ENCODE measurements at regions not wholly inside any gene's neighbourhood (a gene's known extent, or its start where the extent isn't known, plus 50 kb on each side); places are given as distances from the start of the nearest gene placed in this dataset.
"Not testable (repeated sequence)": the region's sequence is repeated elsewhere in the genome, so short reads cannot be mapped to it uniquely, and the experiment has no call there.

DNA sequence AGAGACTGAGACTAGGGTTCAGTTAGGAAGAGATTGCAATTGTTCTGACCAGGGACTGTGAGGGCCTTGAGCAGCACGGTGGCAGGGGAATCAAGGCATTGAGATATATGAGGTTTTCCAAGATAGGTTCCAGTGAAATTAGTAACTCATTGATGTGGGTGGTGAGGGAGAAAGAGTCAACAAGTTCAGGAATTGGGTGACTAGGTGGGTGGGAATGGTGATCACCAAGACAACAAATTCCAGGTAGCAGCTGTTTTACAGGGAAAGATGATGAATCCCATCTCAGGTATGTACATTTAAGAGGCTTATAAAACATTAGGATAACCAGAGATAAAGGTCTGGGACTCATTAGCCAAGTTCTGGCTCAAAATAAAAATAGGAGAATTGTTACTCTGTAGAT lies 251.5 kb upstream of the MGAT5 start:
- no peak for DNase-seq (ENCODE audit: low read depth)
- TF ChIP-seq, protein P1, sequence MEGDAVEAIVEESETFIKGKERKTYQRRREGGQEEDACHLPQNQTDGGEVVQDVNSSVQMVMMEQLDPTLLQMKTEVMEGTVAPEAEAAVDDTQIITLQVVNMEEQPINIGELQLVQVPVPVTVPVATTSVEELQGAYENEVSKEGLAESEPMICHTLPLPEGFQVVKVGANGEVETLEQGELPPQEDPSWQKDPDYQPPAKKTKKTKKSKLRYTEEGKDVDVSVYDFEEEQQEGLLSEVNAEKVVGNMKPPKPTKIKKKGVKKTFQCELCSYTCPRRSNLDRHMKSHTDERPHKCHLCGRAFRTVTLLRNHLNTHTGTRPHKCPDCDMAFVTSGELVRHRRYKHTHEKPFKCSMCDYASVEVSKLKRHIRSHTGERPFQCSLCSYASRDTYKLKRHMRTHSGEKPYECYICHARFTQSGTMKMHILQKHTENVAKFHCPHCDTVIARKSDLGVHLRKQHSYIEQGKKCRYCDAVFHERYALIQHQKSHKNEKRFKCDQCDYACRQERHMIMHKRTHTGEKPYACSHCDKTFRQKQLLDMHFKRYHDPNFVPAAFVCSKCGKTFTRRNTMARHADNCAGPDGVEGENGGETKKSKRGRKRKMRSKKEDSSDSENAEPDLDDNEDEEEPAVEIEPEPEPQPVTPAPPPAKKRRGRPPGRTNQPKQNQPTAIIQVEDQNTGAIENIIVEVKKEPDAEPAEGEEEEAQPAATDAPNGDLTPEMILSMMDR (conservative IDR thresholded peaks at IDR 0.05; ENCODE audit: low read depth, low read length), result no peak
- no peak overlapping the region for H3K4me3 ChIP-seq (ENCODE audit: low read length)

DNA sequence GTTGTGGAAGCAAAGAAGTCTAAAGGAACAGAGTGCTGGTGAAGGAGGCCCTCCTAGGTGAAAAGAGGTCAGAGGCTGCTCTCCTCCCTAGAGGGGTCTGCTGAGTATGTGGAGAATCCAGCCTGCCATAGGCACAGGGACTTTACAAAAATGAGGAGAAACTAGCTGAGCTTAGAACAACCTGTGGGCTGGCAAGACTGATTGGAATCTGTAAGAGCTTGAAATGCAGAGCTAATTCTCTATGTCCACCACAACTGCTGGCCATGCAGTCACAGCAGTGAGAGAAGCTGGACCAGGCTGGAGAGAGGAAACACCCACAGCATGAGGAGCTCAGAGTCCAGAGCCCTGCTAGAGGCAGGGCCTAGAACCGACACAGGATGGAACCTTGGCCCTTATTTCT lies 251.0 kb upstream of the MGAT5 start:
- no peak for DNase-seq (ENCODE audit: low read depth)
- TF ChIP-seq, protein P1 (conservative IDR thresholded peaks at IDR 0.05; ENCODE audit: low read depth, low read length), result no peak
- H3K4me3 ChIP-seq (ENCODE audit: low read length), result no peak overlapping the region

DNA sequence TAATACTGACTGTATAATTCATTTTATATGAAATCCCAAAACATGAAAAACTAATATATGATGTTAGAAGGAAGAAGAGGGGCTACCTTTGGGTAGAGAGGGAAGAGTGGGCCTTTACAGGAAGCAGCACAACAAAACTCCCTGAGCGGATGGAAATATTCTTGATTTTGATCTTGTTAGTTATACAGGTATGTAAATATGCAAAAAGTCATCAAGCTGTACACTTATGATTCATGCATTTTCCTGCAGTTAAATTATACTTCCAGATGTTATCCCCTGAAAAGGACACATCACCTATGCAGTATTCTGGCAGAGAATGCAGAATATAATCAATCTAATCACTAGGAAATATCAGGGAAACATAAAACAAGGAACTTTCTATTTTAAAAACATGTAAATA lies 249.4 kb upstream of the MGAT5 start:
- TF ChIP-seq, protein P1 (conservative IDR thresholded peaks at IDR 0.05; ENCODE audit: low read depth, low read length), result no peak
- H3K4me3 ChIP-seq (ENCODE audit: low read length), result no peak overlapping the region
- DNase-seq (ENCODE audit: low read depth), result no peak

DNA sequence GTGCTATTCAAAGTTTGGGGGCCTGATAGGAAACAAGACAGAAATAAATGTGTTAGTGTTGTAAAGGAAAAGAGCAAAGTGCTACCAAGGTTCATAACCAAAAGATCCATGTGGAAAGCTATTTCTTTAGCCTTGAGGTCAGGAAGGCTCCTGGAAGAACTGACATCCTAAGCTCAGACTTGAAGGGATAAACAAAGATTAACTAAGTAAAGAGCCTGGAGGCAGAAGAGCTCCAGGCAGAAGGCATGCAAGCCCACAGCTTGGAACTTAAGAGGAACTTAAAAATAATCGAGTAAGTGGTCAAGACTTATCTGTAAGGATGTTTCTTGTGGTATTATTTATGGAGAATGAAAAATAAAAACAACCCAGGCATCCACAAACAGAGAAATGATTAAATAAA lies 245.0 kb upstream of the MGAT5 start:
- DNase-seq (ENCODE audit: low read depth), result no peak
- H3K4me3 ChIP-seq (ENCODE audit: low read length), result no peak overlapping the region
- TF ChIP-seq, protein P1 (conservative IDR thresholded peaks at IDR 0.05; ENCODE audit: low read depth, low read length), result no peak

DNA sequence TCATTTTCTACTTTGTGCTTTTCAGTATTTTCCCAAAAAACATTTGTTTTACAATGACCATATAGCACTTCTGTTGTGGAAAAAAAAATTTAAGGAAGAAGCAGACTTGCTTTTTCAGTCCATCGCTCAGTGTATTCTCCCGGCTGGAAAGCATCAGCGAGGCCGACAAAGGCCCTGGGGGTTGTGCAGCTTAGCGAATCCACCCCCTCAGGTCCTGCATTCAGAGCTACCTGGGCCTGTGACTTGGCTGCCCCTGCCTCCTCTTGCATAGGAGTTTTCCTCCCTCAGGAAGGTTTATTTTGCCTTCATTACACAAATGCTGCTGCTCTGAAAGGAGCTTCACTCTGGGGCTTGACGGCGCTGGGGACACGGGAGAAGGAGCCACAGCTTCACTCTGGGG lies 244.4 kb upstream of the MGAT5 start:
- no peak for DNase-seq (ENCODE audit: low read depth)
- no peak overlapping the region for H3K4me3 ChIP-seq (ENCODE audit: low read length)
- TF ChIP-seq, protein P1 (conservative IDR thresholded peaks at IDR 0.05; ENCODE audit: low read depth, low read length), result no peak

DNA sequence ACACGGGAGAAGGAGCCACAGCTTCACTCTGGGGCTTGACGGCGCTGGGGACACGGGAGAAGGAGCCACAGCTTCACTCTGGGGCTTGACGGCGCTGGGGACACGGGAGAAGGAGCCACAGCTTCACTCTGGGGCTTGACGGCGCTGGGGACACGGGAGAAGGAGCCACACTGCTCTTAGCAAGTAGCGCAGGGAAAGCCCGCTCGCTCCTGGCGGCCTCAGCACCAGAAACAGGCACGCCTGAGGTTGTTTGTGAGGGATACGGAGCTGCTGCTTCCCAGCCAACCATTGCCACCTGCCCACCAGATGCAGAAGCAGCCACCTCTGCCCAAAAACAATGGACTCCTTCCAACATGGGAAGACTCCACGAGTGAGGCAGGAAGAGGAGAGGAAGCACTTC lies 244.0 kb upstream of the MGAT5 start:
- not testable (repeated sequence) for DNase-seq (ENCODE audit: low read depth); H3K4me3 ChIP-seq (ENCODE audit: low read length)

DNA sequence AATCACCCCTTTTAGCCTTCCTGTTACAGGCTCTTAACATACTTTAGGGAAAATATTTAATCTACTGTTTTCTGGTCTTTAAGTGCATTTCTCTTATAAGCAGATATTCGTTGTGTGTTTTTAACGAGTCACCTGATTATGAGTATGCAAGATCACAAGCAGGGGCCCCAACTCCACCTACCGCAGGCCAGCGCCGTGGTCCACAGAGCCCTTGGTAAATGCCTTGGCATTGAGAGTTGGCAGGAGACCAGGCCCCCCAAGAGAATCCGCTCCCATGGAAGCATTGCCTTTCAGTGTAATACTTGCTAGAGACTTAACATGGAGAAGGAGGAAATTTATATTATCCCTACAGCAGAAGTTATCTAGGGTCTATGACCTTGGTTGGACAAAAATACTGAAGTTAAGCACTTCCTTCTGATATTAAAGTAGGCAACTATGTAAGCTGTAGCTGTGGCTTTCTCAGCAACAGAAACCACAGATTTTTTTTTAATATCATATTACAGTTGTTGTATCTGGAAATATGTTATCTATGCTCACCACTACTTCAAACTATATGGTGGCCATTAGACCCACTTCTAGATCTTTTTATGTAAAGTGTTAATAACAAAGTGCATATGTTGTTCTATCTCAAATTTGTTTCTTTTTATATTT lies 241.8 kb upstream of the MGAT5 start:
- TF ChIP-seq, protein P1 (conservative IDR thresholded peaks at IDR 0.05; ENCODE audit: low read depth, low read length), result no peak
- H3K4me3 ChIP-seq (ENCODE audit: low read length), result no peak overlapping the region
- DNase-seq (ENCODE audit: low read depth), result peak; percentile 86
